Loucy (cell line): ENCODE measurements at regions not wholly inside any gene's neighbourhood (a gene's known extent, or its start where the extent isn't known, plus 50 kb on each side); places are given as distances from the start of the nearest gene placed in this dataset.
A peak's percentile ranks its signal among the peaks of the same experiment; 100 is the strongest.
"Not testable (repeated sequence)": the region's sequence is repeated elsewhere in the genome, so short reads cannot be mapped to it uniquely, and the experiment has no call there.

Source experiments
- H2AFZ ChIP-seq: fragments of 200-600 bp; sonication (generic); 2 replicates; pipeline ENCODE4 v1.6.0; 2016; ENCODE audit warnings: antibody characterized with exemption, mild to moderate bottlenecking, low read length, moderate library complexity
- H3F3A ChIP-seq: fragments of 200-600 bp; 2 replicates; pipeline ENCODE4 v1.6.0; 2016; ENCODE audit warnings: antibody characterized with exemption, low read depth, mild to moderate bottlenecking
- H3K27me3 ChIP-seq: fragments of 200-600 bp; sonication (generic); 2 replicates; pipeline ENCODE4 v1.6.1; 2014; ENCODE audit warnings: low read length, mild to moderate bottlenecking; ENCODE audit not compliant: insufficient read depth, poor library complexity, severe bottlenecking
- H3K36me3 ChIP-seq: fragments of 200-600 bp; sonication (generic); 2 replicates; pipeline ENCODE4 v1.6.1; 2016; ENCODE audit warnings: low read length; ENCODE audit not compliant: insufficient read depth
- H3K4me1 ChIP-seq: fragments of 200-600 bp; sonication (generic); 2 replicates; pipeline ENCODE4 v1.5.1; 2014; ENCODE audit warnings: low read length, mild to moderate bottlenecking; ENCODE audit not compliant: insufficient read depth, poor library complexity, severe bottlenecking
- H3K4me2 ChIP-seq: fragments of 200-600 bp; sonication (generic); 2 replicates; pipeline ENCODE4 v1.6.0; 2014; ENCODE audit warnings: antibody characterized with exemption, low read length, low read depth, mild to moderate bottlenecking; ENCODE audit not compliant: poor library complexity, severe bottlenecking
- H3K4me3 ChIP-seq: fragments of 200-600 bp; sonication (generic); 2 replicates; pipeline ENCODE4 v1.5.1; 2014; ENCODE audit warnings: low read length, mild to moderate bottlenecking, mixed read lengths; ENCODE audit not compliant: poor library complexity, severe bottlenecking
- H3K79me2 ChIP-seq: fragments of 200-600 bp; sonication (generic); 2 replicates; pipeline ENCODE4 v1.6.1; 2014; ENCODE audit warnings: low read length; ENCODE audit not compliant: insufficient read depth
- H3K9ac ChIP-seq: fragments of 200-600 bp; sonication (generic); 2 replicates; pipeline ENCODE4 v1.6.0; 2014; ENCODE audit warnings: mild to moderate bottlenecking, low read depth, low read length, moderate library complexity; ENCODE audit not compliant: poor library complexity, severe bottlenecking
- H3K9me2 ChIP-seq: fragments of 200-600 bp; sonication (generic); replicated peaks from 2 replicates; pipeline ENCODE4 v1.6.1; 2016; ENCODE audit warnings: low read depth, low read length, mixed read lengths
- H3K9me3 ChIP-seq: fragments of 200-600 bp; sonication (generic); 2 replicates; pipeline ENCODE4 v1.6.1; 2014; ENCODE audit warnings: mild to moderate bottlenecking, antibody characterized with exemption, low read length, low read depth; ENCODE audit not compliant: insufficient read depth
- H4K20me1 ChIP-seq: fragments of 200-600 bp; sonication (generic); 2 replicates; pipeline ENCODE4 v1.6.0; 2014; ENCODE audit warnings: antibody characterized with exemption, low read length, mild to moderate bottlenecking; ENCODE audit not compliant: insufficient read depth, poor library complexity, severe bottlenecking
- EZH2phosphoT487 ChIP-seq: fragments of 200-600 bp; IDR thresholded peaks from 2 replicates; pipeline ENCODE4 v1.6.1; 2018; ENCODE audit warnings: antibody characterized with exemption, mild to moderate bottlenecking, moderate library complexity, borderline replicate concordance
- TF ChIP-seq, protein P1 (sequence below): fragments of 200-600 bp; sonication (generic); conservative IDR thresholded peaks from 2 replicates; pipeline ENCODE4 v1.5.1; 2014; ENCODE audit warnings: mild to moderate bottlenecking, antibody characterized with exemption, low read length

DNA sequence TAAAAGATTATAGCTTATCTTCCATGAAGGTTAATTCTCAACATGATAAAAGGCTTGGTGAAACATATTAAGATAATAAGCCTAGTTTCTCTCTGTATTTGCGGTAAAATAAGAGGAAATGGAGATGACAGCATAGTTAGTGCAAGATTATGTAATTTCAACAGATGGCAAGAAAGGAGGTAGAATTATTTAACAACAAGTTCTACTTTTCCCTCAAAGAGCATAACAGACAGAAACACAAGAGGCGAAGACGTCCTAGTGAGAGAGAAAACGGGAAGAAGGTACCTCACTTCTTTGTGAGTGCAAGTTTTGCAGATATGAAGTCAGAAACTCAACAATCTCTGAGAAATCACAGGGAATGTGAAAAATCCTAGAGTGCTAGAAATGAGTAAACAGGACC, 144.8 kb upstream of the ADCY2 start:
- Histone ChIP-seq H3K9ac (no peak overlapping the region), H3K4me3 (no peak overlapping the region), H3K4me1 (no peaks in the 10 kb centered on the region)

DNA sequence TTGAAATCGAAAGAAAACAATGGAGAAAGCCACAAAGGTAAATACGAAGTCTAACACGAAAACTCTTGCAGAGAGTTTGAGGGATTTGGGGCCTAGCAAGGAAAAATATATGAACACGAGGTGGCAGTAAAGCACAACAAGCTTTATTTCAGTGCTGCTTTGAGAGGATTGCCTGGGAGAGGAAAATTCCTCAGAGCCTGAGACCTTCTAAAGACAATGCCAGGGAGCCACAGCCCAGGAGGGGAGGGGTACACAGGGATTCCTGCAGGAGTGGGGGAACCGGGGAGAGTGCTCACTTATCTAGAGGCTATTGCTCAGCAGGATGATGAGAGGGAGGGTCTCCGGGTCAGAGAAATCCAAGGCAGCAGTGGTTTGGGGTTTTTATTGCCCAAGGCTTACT, 134.9 kb upstream of the ADCY2 start:
- no peak overlapping the region for H2AFZ ChIP-seq
- H3K4me3 ChIP-seq: no peak overlapping the region
- TF ChIP-seq, protein P1, sequence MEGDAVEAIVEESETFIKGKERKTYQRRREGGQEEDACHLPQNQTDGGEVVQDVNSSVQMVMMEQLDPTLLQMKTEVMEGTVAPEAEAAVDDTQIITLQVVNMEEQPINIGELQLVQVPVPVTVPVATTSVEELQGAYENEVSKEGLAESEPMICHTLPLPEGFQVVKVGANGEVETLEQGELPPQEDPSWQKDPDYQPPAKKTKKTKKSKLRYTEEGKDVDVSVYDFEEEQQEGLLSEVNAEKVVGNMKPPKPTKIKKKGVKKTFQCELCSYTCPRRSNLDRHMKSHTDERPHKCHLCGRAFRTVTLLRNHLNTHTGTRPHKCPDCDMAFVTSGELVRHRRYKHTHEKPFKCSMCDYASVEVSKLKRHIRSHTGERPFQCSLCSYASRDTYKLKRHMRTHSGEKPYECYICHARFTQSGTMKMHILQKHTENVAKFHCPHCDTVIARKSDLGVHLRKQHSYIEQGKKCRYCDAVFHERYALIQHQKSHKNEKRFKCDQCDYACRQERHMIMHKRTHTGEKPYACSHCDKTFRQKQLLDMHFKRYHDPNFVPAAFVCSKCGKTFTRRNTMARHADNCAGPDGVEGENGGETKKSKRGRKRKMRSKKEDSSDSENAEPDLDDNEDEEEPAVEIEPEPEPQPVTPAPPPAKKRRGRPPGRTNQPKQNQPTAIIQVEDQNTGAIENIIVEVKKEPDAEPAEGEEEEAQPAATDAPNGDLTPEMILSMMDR: peak; percentile 59
- no peak for TF ChIP-seq EZH2phosphoT487
- no peaks in the 10 kb centered on the region for H3K9me2 ChIP-seq
- H3F3A ChIP-seq: no peaks in the 10 kb centered on the region
- H3K79me2 ChIP-seq: no peaks in the 10 kb centered on the region
- no peak overlapping the region for H3K4me2 ChIP-seq
- no peaks in the 10 kb centered on the region for H3K9me3 ChIP-seq
- no peaks in the 10 kb centered on the region for H4K20me1 ChIP-seq
- no peaks in the 10 kb centered on the region for H3K27me3 ChIP-seq
- no peaks in the 10 kb centered on the region for H3K4me1 ChIP-seq
- H3K36me3 ChIP-seq: no peaks in the 10 kb centered on the region
- H3K9ac ChIP-seq: no peak overlapping the region

More for the DNA sequence above, 144.8 kb upstream of the ADCY2 start:
- Histone ChIP-seq H2AFZ (no peak overlapping the region), H3K9me2 (no peaks in the 10 kb centered on the region), H3K79me2 (no peaks in the 10 kb centered on the region), H3F3A (no peaks in the 10 kb centered on the region), H3K36me3 (no peaks in the 10 kb centered on the region), H4K20me1 (no peaks in the 10 kb centered on the region), H3K4me2 (no peak overlapping the region), H3K27me3 (no peaks in the 10 kb centered on the region), H3K9me3 (no peaks in the 10 kb centered on the region)
- TF ChIP-seq EZH2phosphoT487: no peak
- TF ChIP-seq, protein P1: no peak

DNA sequence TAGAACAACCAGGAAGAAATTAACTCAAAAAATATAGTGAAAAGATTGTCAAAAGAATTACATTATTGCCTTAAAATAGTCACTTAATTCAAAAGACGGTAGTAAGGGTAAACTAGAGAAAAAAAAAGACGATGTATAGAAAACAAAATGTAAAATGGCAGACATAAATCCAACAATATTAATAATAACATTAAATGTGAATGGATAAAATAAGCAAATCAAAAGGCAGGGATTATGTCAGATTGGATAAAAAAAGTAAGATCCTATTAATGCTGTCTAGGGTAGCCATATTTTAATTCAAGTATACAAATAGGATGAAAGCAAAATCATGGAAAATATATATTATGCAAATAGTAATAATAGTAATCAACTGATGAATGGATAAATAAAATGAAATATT, 134.0 kb upstream of the ADCY2 start:
- TF ChIP-seq, protein P1: no peak
- no peak for TF ChIP-seq EZH2phosphoT487
- H3K4me3 ChIP-seq: no peak overlapping the region
- no peaks in the 10 kb centered on the region for H3K4me1 ChIP-seq
- H4K20me1 ChIP-seq: no peaks in the 10 kb centered on the region
- H3K79me2 ChIP-seq: no peaks in the 10 kb centered on the region
- no peaks in the 10 kb centered on the region for H3F3A ChIP-seq
- no peaks in the 10 kb centered on the region for H3K27me3 ChIP-seq
- H2AFZ ChIP-seq: no peak overlapping the region
- no peak overlapping the region for H3K9ac ChIP-seq
- H3K36me3 ChIP-seq: no peaks in the 10 kb centered on the region
- H3K9me2 ChIP-seq: no peaks in the 10 kb centered on the region
- no peak overlapping the region for H3K4me2 ChIP-seq
- H3K9me3 ChIP-seq: no peaks in the 10 kb centered on the region

DNA sequence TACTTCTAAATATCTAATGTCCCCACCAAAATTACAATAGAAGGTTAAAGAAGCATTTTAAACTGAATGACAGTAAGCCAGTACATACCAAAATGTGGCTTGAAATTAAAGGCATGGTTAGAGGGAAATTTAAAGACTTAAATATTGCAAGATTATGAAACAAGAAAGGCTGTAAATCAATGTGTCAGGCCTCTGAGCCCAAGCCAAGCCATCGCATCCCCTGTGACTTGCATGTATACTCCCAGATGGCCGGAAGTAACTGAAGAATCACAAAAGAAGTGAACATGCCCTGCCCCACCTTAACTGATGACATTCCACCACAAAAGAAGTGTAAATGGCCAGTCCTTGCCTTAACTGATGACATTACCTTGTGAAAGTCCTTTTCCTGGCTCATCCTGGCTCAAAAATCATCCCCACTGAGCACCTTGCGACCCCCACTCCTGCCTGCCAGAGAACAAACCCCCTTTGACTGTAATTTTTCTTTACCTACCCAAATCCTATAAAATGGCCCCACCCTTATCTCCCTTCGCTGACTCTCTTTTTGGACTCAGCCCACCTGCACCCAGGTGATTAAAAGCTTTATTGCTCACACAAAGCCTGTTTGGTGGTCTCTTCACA, 132.4 kb upstream of the ADCY2 start:
- not testable (repeated sequence) for H3K9me2 ChIP-seq, H3K9ac ChIP-seq, H3K27me3 ChIP-seq, H3K79me2 ChIP-seq, H3K4me1 ChIP-seq, H3K4me2 ChIP-seq, H4K20me1 ChIP-seq, H3K9me3 ChIP-seq, H3K36me3 ChIP-seq, H2AFZ ChIP-seq, H3F3A ChIP-seq, H3K4me3 ChIP-seq

DNA sequence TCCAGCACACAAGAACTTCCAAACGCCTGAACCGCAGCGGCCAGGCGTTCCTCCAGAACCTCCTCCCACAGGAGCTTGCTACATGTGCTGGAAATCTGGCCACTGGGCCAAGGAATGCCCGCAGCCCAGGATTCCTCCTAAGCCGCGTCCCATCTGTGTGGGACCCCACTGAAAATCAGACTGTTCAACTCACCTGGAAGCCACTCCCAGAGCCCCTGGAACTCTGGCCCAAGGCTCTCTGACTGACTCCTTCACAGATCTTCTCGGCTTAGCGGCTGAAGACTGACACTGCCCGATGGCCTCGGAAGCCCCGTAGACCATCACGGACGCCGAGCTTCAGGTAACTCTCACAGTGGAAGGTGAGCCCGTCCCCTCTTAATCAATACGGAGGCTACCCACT, 130.2 kb upstream of the ADCY2 start:
- H3K27me3 ChIP-seq, H3K9me3 ChIP-seq, H3K9ac ChIP-seq, H3K9me2 ChIP-seq, H2AFZ ChIP-seq, H3K4me2 ChIP-seq, H3F3A ChIP-seq, H3K36me3 ChIP-seq, H3K4me1 ChIP-seq, H4K20me1 ChIP-seq, H3K4me3 ChIP-seq, H3K79me2 ChIP-seq: not testable (repeated sequence)
